SK-N-SH treated with all-trans-retinoic acid at 6 μM for 48 hours (cell line): ENCODE measurements at regions not wholly inside any gene's neighbourhood (a gene's known extent, or its start where the extent isn't known, plus 50 kb on each side); places are given as distances from the start of the nearest gene placed in this dataset.

Experiments
- ARNTL ChIP-seq: fragments of 450-650 bp; formaldehyde crosslinking; IDR thresholded peaks from 2 replicates; pipeline ENCODE4 v1.5.0; 2020; ENCODE audit warnings: low read depth, mild to moderate bottlenecking, moderate library complexity, borderline replicate concordance
- GLIS3 ChIP-seq: fragments of 250-450 bp; sonication (Bioruptor Pico); IDR thresholded peaks from 2 replicates; pipeline ENCODE4 v1.5.0; 2020; ENCODE audit warnings: mild to moderate bottlenecking, moderate library complexity
- PPARA ChIP-seq: fragments of 250-450 bp; sonication (Bioruptor Pico); IDR thresholded peaks from 2 replicates; pipeline ENCODE4 v1.5.0; 2020; ENCODE audit warnings: mild to moderate bottlenecking, borderline replicate concordance
- TOX ChIP-seq: fragments of 250-450 bp; sonication (Bioruptor Pico); IDR thresholded peaks from 2 replicates; pipeline ENCODE4 v1.8.0; 2021; ENCODE audit warnings: mild to moderate bottlenecking, moderate library complexity, borderline replicate concordance
- ZC3H10 ChIP-seq: fragments of 250-450 bp; sonication (Bioruptor Pico); IDR thresholded peaks from 2 replicates; pipeline ENCODE4 v1.5.1; 2021; ENCODE audit warnings: mild to moderate bottlenecking, moderate library complexity
- ZFP3 ChIP-seq: fragments of 250-450 bp; sonication (Bioruptor Pico); IDR thresholded peaks from 2 replicates; pipeline ENCODE4 v1.5.0; 2020; ENCODE audit warnings: mild to moderate bottlenecking, moderate library complexity
- ZFP30 ChIP-seq: fragments of 450-650 bp; formaldehyde crosslinking; IDR thresholded peaks from 2 replicates; pipeline ENCODE4 v1.5.0; 2022; ENCODE audit warnings: mild to moderate bottlenecking, moderate library complexity
- ZNF70 ChIP-seq: fragments of 450-650 bp; formaldehyde crosslinking; IDR thresholded peaks from 2 replicates; pipeline ENCODE4 v1.5.0; 2020; ENCODE audit warnings: mild to moderate bottlenecking, moderate library complexity
- ZNF8 ChIP-seq: fragments of 450-650 bp; formaldehyde crosslinking; IDR thresholded peaks from 2 replicates; pipeline ENCODE4 v1.5.0; 2020; ENCODE audit warnings: mild to moderate bottlenecking, moderate library complexity
- TF ChIP-seq, protein P1 (sequence below): fragments of 250-450 bp; sonication (Bioruptor Pico); IDR thresholded peaks from 2 replicates; pipeline ENCODE4 v1.8.0; 2020; ENCODE audit warnings: mild to moderate bottlenecking, moderate library complexity, borderline replicate concordance
- TF ChIP-seq, protein P2 (sequence below): fragments of 250-450 bp; sonication (Bioruptor Pico); IDR thresholded peaks from 2 replicates; pipeline ENCODE4 v1.5.1; 2021; ENCODE audit warnings: mild to moderate bottlenecking, moderate library complexity

DNA sequence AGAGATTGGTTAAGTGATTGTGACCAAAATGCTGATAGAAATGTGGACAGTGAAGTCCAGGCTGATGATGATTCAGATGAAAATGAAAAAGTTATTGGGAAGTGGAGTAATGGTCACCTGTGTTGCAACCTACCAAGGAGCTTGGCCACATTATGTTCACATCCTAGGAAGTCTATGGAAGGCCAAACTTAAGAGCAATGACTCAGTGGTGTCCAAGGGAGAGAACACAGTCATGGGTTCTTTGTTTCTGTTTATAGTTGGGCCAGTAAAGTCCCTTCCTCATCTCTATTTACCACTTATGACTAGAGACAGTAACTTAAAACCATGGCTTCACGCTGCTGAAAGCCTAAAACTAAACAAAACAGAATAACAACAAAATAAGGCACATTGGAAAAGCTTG, 555.3 kb upstream of the DAB2 start:
- TF ChIP-seq ZC3H10 (CRISPR knock-in tag) = no peak
- TF ChIP-seq ZNF8 (CRISPR knock-in tag) = no peak
- no peak for TF ChIP-seq ARNTL (CRISPR knock-in tag)
- TF ChIP-seq, protein P1, sequence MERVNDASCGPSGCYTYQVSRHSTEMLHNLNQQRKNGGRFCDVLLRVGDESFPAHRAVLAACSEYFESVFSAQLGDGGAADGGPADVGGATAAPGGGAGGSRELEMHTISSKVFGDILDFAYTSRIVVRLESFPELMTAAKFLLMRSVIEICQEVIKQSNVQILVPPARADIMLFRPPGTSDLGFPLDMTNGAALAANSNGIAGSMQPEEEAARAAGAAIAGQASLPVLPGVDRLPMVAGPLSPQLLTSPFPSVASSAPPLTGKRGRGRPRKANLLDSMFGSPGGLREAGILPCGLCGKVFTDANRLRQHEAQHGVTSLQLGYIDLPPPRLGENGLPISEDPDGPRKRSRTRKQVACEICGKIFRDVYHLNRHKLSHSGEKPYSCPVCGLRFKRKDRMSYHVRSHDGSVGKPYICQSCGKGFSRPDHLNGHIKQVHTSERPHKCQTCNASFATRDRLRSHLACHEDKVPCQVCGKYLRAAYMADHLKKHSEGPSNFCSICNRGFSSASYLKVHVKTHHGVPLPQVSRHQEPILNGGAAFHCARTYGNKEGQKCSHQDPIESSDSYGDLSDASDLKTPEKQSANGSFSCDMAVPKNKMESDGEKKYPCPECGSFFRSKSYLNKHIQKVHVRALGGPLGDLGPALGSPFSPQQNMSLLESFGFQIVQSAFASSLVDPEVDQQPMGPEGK (CRISPR knock-in tag) = no peak
- TF ChIP-seq ZFP3 (CRISPR knock-in tag) = no peak
- no peak for TF ChIP-seq ZNF70 (CRISPR knock-in tag)
- TF ChIP-seq ZFP30 (CRISPR knock-in tag) = no peak
- TF ChIP-seq TOX (CRISPR knock-in tag) = no peak
- no peak for TF ChIP-seq GLIS3 (CRISPR knock-in tag)
- TF ChIP-seq PPARA (CRISPR knock-in tag) = no peak
- TF ChIP-seq, protein P2, sequence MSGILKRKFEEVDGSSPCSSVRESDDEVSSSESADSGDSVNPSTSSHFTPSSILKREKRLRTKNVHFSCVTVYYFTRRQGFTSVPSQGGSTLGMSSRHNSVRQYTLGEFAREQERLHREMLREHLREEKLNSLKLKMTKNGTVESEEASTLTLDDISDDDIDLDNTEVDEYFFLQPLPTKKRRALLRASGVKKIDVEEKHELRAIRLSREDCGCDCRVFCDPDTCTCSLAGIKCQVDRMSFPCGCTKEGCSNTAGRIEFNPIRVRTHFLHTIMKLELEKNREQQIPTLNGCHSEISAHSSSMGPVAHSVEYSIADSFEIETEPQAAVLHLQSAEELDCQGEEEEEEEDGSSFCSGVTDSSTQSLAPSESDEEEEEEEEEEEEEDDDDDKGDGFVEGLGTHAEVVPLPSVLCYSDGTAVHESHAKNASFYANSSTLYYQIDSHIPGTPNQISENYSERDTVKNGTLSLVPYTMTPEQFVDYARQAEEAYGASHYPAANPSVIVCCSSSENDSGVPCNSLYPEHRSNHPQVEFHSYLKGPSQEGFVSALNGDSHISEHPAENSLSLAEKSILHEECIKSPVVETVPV (CRISPR knock-in tag) = no peak
